IMR-90 (cell line): ENCODE measurements at regions not wholly inside any gene's neighbourhood (a gene's known extent, or its start where the extent isn't known, plus 50 kb on each side); places are given as distances from the start of the nearest gene placed in this dataset.

Experiments
- ATAC-seq: fragments of 200-7000 bp; cut with Tn5 transposase; 2 replicates; pipeline ENCODE4 v1.9.1; 2020; ENCODE audit warnings: low read depth, mild to moderate bottlenecking, moderate library complexity
- BruUV-seq: library from RNA; stranded (reverse); fragments of 400-500 nt; replicated peaks from 2 replicates; lab custom pipeline; 2021; lab: Mats Ljungman, UMichigan
- CTCF ChIA-PET: fragments of 300-600 bp; formaldehyde crosslinking; extraction: SDS; loops from one replicate; lab custom pipeline; 2021; ENCODE audit warnings: antibody characterized with exemption; lab: Yijun Ruan, JAX
- POLR2A ChIA-PET: fragments of 300-600 bp; sonication (Branson Sonifier 250); formaldehyde crosslinking; loops from one replicate; lab custom pipeline; 2022; ENCODE audit warnings: antibody characterized with exemption; ENCODE audit not compliant: unreplicated experiment; lab: Charles Lee
- DNase-seq: peaks from one replicate; pipeline ENCODE4 v3.0.0; 2013
- H2AFZ ChIP-seq: replicated peaks from 2 replicates; pipeline ENCODE3; 2013; ENCODE audit warnings: low read length, mild to moderate bottlenecking; ENCODE audit not compliant: poor library complexity
- H2AK5ac ChIP-seq: 2 replicates; pipeline ENCODE4 v1.6.1; 2013; ENCODE audit warnings: low read depth, low read length, inconsistent platforms
- H2AK9ac ChIP-seq: replicated peaks from 2 replicates; pipeline ENCODE3; 2013; ENCODE audit warnings: mild to moderate bottlenecking, low read depth, low read length, moderate library complexity; ENCODE audit not compliant: poor library complexity
- H2BK120ac ChIP-seq: 2 replicates; pipeline ENCODE4 v1.6.1; 2013; ENCODE audit warnings: low read depth, low read length, inconsistent platforms
- H2BK15ac ChIP-seq: 3 replicates; pipeline ENCODE4 v1.6.1; 2013; ENCODE audit warnings: low read depth, low read length, inconsistent platforms
- H2BK20ac ChIP-seq: 2 replicates; pipeline ENCODE4 v1.6.1; 2013; ENCODE audit warnings: low read depth, mild to moderate bottlenecking, inconsistent platforms, low read length, moderate library complexity
- H2BK5ac ChIP-seq: 2 replicates; pipeline ENCODE4 v1.6.1; 2013; ENCODE audit warnings: mild to moderate bottlenecking, low read depth, low read length, inconsistent platforms; ENCODE audit not compliant: poor library complexity, severe bottlenecking
- H3K14ac ChIP-seq: replicated peaks from 2 replicates; pipeline ENCODE4 v1.6.1; 2013; ENCODE audit warnings: low read depth, low read length, inconsistent platforms
- H3K18ac ChIP-seq: 2 replicates; pipeline ENCODE4 v1.6.1; 2013; ENCODE audit warnings: low read depth, low read length, control low read depth
- H3K23ac ChIP-seq: 2 replicates; pipeline ENCODE4 v1.6.1; 2013; ENCODE audit warnings: low read depth, low read length, inconsistent platforms
- H3K27ac ChIP-seq: 2 replicates; pipeline ENCODE4 v1.5.1; 2013; ENCODE audit warnings: mild to moderate bottlenecking, control low read depth, low read length; ENCODE audit not compliant: insufficient read depth
- H3K27me3 ChIP-seq: 2 replicates; pipeline ENCODE4 v1.6.1; 2013; ENCODE audit warnings: low read length; ENCODE audit not compliant: control insufficient read depth, insufficient read depth
- H3K36me3 ChIP-seq: 2 replicates; pipeline ENCODE4 v1.6.1; 2013; ENCODE audit warnings: low read length, mixed read lengths; ENCODE audit not compliant: control insufficient read depth, insufficient read depth
- H3K4ac ChIP-seq: 2 replicates; pipeline ENCODE4 v1.6.1; 2013; ENCODE audit warnings: low read depth, low read length, inconsistent platforms
- H3K4me1 ChIP-seq: 2 replicates; pipeline ENCODE4 v1.6.1; 2013; ENCODE audit warnings: low read length, mixed read lengths; ENCODE audit not compliant: control insufficient read depth, insufficient read depth
- H3K4me2 ChIP-seq: 2 replicates; pipeline ENCODE4 v1.6.1; 2013; ENCODE audit warnings: low read depth, mild to moderate bottlenecking, control low read depth, low read length, moderate library complexity
- H3K4me3 ChIP-seq: 2 replicates; pipeline ENCODE4 v1.5.1; 2013; ENCODE audit warnings: low read depth, mild to moderate bottlenecking, control low read depth, low read length, moderate library complexity; ENCODE audit not compliant: insufficient read depth
- H3K56ac ChIP-seq: 2 replicates; pipeline ENCODE4 v1.6.1; 2013; ENCODE audit warnings: low read length, inconsistent platforms; ENCODE audit not compliant: insufficient read depth; ENCODE audit errors: extremely low read depth
- H3K79me1 ChIP-seq, 2 experiments: 2 replicates each; pipeline ENCODE4 v1.6.1; 2013; ENCODE audit warnings: low read length in 2 of 2, inconsistent platforms in 1 of 2, low read depth in 1 of 2
- H3K9ac ChIP-seq: 2 replicates; pipeline ENCODE4 v1.6.1; 2013; ENCODE audit warnings: low read depth, low read length, control low read depth
- H3K9me1 ChIP-seq: 2 replicates; pipeline ENCODE4 v1.6.1; 2013; ENCODE audit warnings: low read length, inconsistent platforms; ENCODE audit not compliant: insufficient read depth
- H3K9me3 ChIP-seq: 2 replicates; pipeline ENCODE4 v1.6.1; 2013; ENCODE audit warnings: low read length; ENCODE audit not compliant: control insufficient read depth, insufficient read depth
- H4K20me1 ChIP-seq: 2 replicates; pipeline ENCODE4 v1.6.1; 2013; ENCODE audit warnings: low read length, inconsistent platforms; ENCODE audit not compliant: insufficient read depth
- H4K5ac ChIP-seq: 2 replicates; pipeline ENCODE4 v1.6.1; 2013; ENCODE audit warnings: mild to moderate bottlenecking, low read depth, low read length, control low read depth
- H4K8ac ChIP-seq, 2 experiments: 2 replicates each; pipeline ENCODE4 v1.6.1; 2013; ENCODE audit warnings: low read depth in 2 of 2, low read length in 2 of 2, control low read depth in 1 of 2, inconsistent platforms in 1 of 2
- H4K91ac ChIP-seq: 2 replicates; pipeline ENCODE4 v1.6.1; 2013; ENCODE audit warnings: low read depth, low read length, inconsistent platforms; ENCODE audit not compliant: insufficient read depth
- BHLHE40 ChIP-seq: fragments of 150-350 bp; IDR thresholded peaks from 2 replicates; pipeline ENCODE4 v1.6.1; 2016; ENCODE audit warnings: mild to moderate bottlenecking, low read depth, low read length
- CEBPB ChIP-seq: IDR thresholded peaks from 2 replicates; pipeline ENCODE4 v1.6.1; 2012; ENCODE audit warnings: low read depth, low read length, improper control_type of control experiment
- CHD1 ChIP-seq: IDR thresholded peaks from 2 replicates; pipeline ENCODE4 v1.6.1; 2012; ENCODE audit warnings: low read depth, low read length, improper control_type of control experiment
- ELK1 ChIP-seq: fragments of 150-350 bp; IDR thresholded peaks from 2 replicates; pipeline ENCODE4 v1.6.1; 2016; ENCODE audit warnings: low read depth, mild to moderate bottlenecking, low read length, moderate library complexity, borderline replicate concordance
- FOS ChIP-seq: fragments of 150-350 bp; IDR thresholded peaks from 2 replicates; pipeline ENCODE4 v1.6.1; 2016; ENCODE audit warnings: low read depth, low read length
- MAFK ChIP-seq: IDR thresholded peaks from 2 replicates; pipeline ENCODE4 v1.6.1; 2012; ENCODE audit warnings: low read depth, low read length, improper control_type of control experiment
- MAZ ChIP-seq: IDR thresholded peaks from 2 replicates; pipeline ENCODE4 v1.6.1; 2012; ENCODE audit warnings: low read depth, mild to moderate bottlenecking, low read length, improper control_type of control experiment, moderate library complexity, borderline replicate concordance
- MXI1 ChIP-seq: IDR thresholded peaks from 2 replicates; pipeline ENCODE4 v1.6.1; 2012; ENCODE audit warnings: low read depth, mild to moderate bottlenecking, low read length, moderate library complexity, borderline replicate concordance
- NFE2L2 ChIP-seq: fragments of 150-350 bp; IDR thresholded peaks from 2 replicates; pipeline ENCODE4 v1.6.1; 2016; ENCODE audit warnings: low read depth, mild to moderate bottlenecking, low read length
- POLR2A ChIP-seq: IDR thresholded peaks from 2 replicates; pipeline ENCODE4 v1.6.1; 2012; ENCODE audit warnings: mild to moderate bottlenecking, low read depth, low read length
- RAD21 ChIP-seq: IDR thresholded peaks from 2 replicates; pipeline ENCODE4 v1.6.1; 2012; ENCODE audit warnings: low read length, improper control_type of control experiment
- RCOR1 ChIP-seq: IDR thresholded peaks from 2 replicates; pipeline ENCODE4 v1.6.1; 2012; ENCODE audit warnings: mild to moderate bottlenecking, low read length, improper control_type of control experiment; ENCODE audit not compliant: insufficient replicate concordance
- RFX5 ChIP-seq: IDR thresholded peaks from 2 replicates; pipeline ENCODE4 v1.8.0; 2012; ENCODE audit warnings: low read depth, mild to moderate bottlenecking, low read length, moderate library complexity
- SMC3 ChIP-seq: fragments of 150-350 bp; IDR thresholded peaks from 2 replicates; pipeline ENCODE4 v1.6.1; 2016; ENCODE audit warnings: low read depth, mild to moderate bottlenecking, antibody characterized with exemption, low read length, moderate library complexity
- USF2 ChIP-seq: fragments of 150-350 bp; IDR thresholded peaks from 2 replicates; pipeline ENCODE4 v1.6.1; 2017; ENCODE audit warnings: mild to moderate bottlenecking, antibody characterized with exemption, low read length, low read depth
- WGBS, 2 experiments: methylation state at CpG; one replicate each; pipeline versions ENCODE4 v1.1.5 to v1.1.7; 2013; ENCODE audit warnings: missing lambda C conversion rate in 2 of 2; ENCODE audit not compliant: insufficient read length in 1 of 2; ENCODE audit errors: extremely low coverage in 2 of 2; 5-methylcytosine and 5-hydroxymethylcytosine counted together
- dilution Hi-C: fragments of 300-500 bp; cut with HindIII; formaldehyde crosslinking; loops from one replicate; pipeline ENCODE4 v1.14.3; 2018; ENCODE audit warnings: low sequenced_read_pairs; ENCODE audit not compliant: unreplicated experiment
- in situ Hi-C: fragments of 300-500 bp; cut with MboI; formaldehyde crosslinking; loops from 3 replicates; pipeline ENCODE4 v1.14.3; 2019; ENCODE audit warnings: low sequenced_read_pairs, inconsistent platforms, mixed read lengths
- intact Hi-C: fragments of 100-400 bp; cut with micrococcal nuclease; formaldehyde crosslinking; loops from 2 replicates; pipeline ENCODE4 v1.10.0; 2022
- TF ChIP-seq, protein P1 (sequence below): conservative IDR thresholded peaks from 2 replicates; pipeline ENCODE4 v1.5.1; 2012; ENCODE audit warnings: mild to moderate bottlenecking, low read depth, low read length, improper control_type of control experiment

- H3K23ac ChIP-seq: no peak overlapping the region
- 0 out of 2 replicates have a peak overlapping the region, but pooled peaks have one; percentile 7 for H2AK5ac ChIP-seq
- H2BK20ac ChIP-seq: no peak overlapping the region
- no peak overlapping the region for H3K4me2 ChIP-seq
- no peak overlapping the region for H3K4ac ChIP-seq
- H2BK120ac ChIP-seq: no peak overlapping the region
- no peak overlapping the region for H4K91ac ChIP-seq
- dilution Hi-C loops (no loop called here), in situ Hi-C loops (no loop called here), intact Hi-C loops (no loop called here)
- WGBS, 2 experiments: no CpG with 5 or more reads among the region's 1 CpG
- no peak overlapping the region; the same call in 1 of the 2 replicates for H3K14ac ChIP-seq
- ChIA-PET CTCF (no interaction called here), POLR2A (no interaction called here)
- no peak overlapping the region for H3K9ac ChIP-seq
- H3K9me1 ChIP-seq: peaks cover 9% of the 10 kb centered on the region
- H3K18ac ChIP-seq: no peak overlapping the region
- H4K8ac ChIP-seq: no peak overlapping the region
- H4K20me1 ChIP-seq: no peaks in the 10 kb centered on the region
- H4K5ac ChIP-seq: no peak overlapping the region
- no peaks in the 10 kb centered on the region for H3K79me1 ChIP-seq
- no peaks in the 10 kb centered on the region; the same call in 1 of the 2 replicates for H3K9me3 ChIP-seq
- no peaks in the 10 kb centered on the region for H3K36me3 ChIP-seq
- no peak overlapping the region for H2AK9ac ChIP-seq
- H3K56ac ChIP-seq: no peak overlapping the region
- no peak overlapping the region for H2AFZ ChIP-seq
- no peak for ATAC-seq
- DNase-seq: no peak
- no peak overlapping the region for H2BK15ac ChIP-seq
- H3K27me3 ChIP-seq: no peaks in the 10 kb centered on the region
- H2BK5ac ChIP-seq: no peak overlapping the region
- no peak for TF ChIP-seq POLR2A
- no peak for TF ChIP-seq CEBPB
- no peak for TF ChIP-seq BHLHE40
- TF ChIP-seq MAZ: no peak
- no peak for TF ChIP-seq USF2
- no peak for TF ChIP-seq ELK1
- no peak for TF ChIP-seq NFE2L2
- TF ChIP-seq, protein P1, sequence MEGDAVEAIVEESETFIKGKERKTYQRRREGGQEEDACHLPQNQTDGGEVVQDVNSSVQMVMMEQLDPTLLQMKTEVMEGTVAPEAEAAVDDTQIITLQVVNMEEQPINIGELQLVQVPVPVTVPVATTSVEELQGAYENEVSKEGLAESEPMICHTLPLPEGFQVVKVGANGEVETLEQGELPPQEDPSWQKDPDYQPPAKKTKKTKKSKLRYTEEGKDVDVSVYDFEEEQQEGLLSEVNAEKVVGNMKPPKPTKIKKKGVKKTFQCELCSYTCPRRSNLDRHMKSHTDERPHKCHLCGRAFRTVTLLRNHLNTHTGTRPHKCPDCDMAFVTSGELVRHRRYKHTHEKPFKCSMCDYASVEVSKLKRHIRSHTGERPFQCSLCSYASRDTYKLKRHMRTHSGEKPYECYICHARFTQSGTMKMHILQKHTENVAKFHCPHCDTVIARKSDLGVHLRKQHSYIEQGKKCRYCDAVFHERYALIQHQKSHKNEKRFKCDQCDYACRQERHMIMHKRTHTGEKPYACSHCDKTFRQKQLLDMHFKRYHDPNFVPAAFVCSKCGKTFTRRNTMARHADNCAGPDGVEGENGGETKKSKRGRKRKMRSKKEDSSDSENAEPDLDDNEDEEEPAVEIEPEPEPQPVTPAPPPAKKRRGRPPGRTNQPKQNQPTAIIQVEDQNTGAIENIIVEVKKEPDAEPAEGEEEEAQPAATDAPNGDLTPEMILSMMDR: no peak
- TF ChIP-seq RFX5: no peak
- TF ChIP-seq SMC3: no peak
- TF ChIP-seq CHD1: no peak
- no peak for TF ChIP-seq MAFK
- TF ChIP-seq FOS: no peak
- TF ChIP-seq RAD21: no peak
- TF ChIP-seq MXI1: no peak
- TF ChIP-seq RCOR1: no peak
- H3K4me1 ChIP-seq: peaks cover 3% of the 10 kb centered on the region
- H3K27ac ChIP-seq: no peak overlapping the region
- BruUV-seq: no TSS peak
- H3K4me3 ChIP-seq: no peak overlapping the region
Measured at GRCh38 chr2:172242961-172243360, 140.3 kb upstream of the DLX2 start.
